GM12872 (cell line): ENCODE measurements at regions not wholly inside any gene's neighbourhood (a gene's known extent, or its start where the extent isn't known, plus 50 kb on each side); places are given as distances from the start of the nearest gene placed in this dataset.

Experiments used
- TF ChIP-seq, protein P1 (sequence below): IDR thresholded peaks from 3 replicates; pipeline ENCODE4 v1.5.1; 2011; ENCODE audit warnings: low read depth, mild to moderate bottlenecking, low read length, moderate library complexity; ENCODE audit not compliant: insufficient read depth

DNA sequence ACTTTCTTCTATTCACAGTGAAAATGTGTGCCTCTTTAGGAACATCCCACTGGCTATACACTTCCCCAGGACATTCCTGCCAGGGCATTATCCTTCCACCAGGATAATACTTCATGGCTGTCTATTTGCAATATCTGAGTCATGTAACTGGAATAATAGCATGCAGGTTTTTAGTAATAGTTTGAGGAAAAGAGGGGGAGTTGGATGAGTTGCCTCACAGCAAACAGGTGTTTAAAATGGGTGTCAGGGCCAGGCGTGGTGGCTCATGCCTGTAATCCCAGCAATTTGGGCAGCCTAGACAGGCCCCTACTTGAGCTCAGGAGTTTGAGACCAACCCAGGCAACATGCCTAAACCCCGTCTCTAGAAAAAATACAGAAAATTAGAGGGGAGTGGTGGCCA lies 585.9 kb downstream of the DIPK2A start:
- TF ChIP-seq, protein P1, sequence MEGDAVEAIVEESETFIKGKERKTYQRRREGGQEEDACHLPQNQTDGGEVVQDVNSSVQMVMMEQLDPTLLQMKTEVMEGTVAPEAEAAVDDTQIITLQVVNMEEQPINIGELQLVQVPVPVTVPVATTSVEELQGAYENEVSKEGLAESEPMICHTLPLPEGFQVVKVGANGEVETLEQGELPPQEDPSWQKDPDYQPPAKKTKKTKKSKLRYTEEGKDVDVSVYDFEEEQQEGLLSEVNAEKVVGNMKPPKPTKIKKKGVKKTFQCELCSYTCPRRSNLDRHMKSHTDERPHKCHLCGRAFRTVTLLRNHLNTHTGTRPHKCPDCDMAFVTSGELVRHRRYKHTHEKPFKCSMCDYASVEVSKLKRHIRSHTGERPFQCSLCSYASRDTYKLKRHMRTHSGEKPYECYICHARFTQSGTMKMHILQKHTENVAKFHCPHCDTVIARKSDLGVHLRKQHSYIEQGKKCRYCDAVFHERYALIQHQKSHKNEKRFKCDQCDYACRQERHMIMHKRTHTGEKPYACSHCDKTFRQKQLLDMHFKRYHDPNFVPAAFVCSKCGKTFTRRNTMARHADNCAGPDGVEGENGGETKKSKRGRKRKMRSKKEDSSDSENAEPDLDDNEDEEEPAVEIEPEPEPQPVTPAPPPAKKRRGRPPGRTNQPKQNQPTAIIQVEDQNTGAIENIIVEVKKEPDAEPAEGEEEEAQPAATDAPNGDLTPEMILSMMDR, result no peak

DNA sequence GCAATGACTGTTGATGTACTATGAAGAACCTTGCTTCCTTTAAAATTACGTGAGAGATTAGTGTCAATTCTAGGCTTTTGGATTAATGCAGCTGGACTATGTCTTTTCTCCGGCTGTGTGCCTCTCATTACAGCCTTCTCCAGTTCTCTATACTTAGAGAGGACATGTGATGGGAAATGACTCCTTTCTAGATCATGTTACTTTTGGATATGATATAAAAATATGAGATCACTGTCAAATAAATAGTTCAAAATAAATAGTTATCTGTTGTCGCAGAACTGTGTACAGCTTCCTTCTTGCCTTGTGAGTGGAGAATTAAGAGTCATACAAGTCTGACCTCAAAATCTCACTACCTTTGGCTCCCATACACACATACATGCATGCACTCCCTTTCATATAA lies 592.4 kb downstream of the DIPK2A start:
- TF ChIP-seq, protein P1, result no peak

DNA sequence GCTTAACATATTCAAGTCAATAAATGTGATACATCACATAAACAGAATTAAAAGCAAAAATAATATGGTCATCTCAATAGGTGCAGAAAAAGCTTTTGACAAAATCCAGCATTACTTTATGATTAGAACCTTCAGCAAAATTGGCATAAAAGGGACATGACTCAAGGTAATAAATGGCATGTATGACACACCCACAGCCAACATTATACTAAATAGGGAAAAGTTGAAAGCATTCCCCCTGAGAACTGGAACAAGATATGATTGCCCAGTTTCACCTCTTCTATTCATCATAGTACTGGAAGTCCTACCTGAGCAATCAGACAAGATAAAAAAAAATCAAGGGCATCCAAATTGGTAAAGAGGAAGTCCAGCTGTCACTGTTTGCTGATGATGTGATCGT lies 594.7 kb downstream of the DIPK2A start:
- TF ChIP-seq, protein P1, result no peak

DNA sequence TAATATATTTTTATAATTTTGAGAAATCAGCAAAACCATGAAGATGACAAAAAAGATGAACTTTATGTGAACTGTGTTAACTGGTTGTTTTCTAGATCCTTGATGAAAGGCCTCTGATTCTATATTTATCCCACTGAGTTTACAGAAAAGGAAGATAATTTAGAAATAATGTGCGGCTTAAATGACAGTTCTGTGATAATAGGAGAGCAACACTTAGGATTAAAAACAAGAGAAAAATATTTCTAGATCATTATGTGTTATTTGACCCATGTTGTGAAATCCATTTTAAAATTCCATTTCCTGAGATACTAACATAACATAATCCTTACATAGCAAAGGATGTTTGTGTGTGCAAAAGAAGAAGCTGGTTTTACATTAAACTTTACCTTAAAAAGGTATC lies 598.0 kb downstream of the DIPK2A start:
- TF ChIP-seq, protein P1, result no peak

DNA sequence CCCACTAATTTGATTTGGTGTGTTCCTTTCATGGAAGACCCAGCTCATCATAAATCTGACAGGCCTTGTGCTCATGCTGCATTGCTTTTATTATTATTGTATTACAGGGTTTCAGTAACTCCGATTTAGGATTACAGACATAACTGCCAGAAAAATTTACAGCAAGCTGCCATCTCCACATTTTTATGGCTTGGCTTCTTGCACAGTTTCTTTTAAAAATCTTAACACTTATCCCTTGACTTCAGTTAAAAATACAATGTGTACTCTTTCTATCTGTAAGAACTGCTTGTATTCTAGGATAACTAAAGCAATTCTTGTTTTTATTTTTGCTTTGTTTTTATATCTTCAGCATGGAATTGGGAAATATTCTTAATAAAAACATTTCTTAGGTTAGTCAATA lies 612.2 kb downstream of the DIPK2A start:
- TF ChIP-seq, protein P1, result no peak

DNA sequence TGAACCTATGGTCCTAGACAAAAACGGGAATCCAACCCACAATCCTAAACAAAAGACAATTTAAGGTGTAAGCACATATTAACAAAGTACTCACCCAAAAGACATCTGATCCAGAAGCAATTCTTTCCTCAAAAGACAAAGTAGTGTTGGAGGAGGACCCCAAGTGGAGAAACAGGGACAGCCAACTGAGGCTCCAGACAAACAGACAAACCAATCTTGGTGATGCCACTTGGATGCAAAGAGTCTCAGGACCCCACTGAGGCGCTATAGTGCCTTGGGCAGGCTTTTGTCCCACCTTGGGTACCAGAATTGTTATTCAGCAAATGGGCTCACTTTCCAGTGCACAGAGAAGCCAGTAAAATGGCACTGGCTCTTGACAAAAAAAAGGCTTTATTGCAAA lies 613.8 kb downstream of the DIPK2A start:
- TF ChIP-seq, protein P1, result 0 out of 3 replicates have a peak, but pooled peaks have one; percentile 15

DNA sequence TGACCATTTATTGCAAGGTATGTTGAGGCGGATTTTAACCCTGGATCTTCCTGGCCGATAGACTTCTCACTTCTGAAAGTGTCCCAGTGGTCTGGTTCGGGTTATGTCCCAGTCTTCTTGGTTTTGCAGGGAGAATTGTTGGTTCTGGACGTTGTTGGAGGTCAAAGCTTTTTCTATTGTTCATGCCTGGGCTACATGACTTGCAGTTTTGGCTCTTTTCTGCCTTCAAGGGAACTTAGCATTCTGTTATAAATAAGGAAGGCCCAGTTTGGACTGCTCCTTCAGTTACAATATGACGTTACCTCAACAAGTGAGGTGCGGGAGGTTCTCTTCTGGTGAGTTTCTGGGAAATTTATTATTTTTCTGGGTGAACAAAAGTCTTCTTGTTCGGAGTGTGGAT lies 614.3 kb downstream of the DIPK2A start:
- TF ChIP-seq, protein P1, result no peak

DNA sequence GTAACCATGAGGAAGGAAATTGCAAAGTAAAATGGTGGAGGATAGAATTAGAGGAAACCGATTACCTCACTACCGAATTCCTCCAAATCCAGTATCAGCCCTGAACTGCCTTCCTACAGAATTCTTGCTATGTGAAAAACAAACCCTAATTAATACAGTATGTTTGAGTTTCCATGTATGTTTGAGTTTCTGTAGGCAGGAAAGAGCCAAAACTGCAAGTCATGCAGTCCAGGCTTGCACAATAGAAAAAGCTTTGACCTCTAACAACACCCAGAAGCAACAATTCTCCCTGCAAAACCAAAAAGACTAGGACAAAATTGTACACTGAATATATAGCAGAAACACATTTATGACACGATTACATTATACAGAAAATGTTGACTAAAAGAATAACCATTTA lies 614.8 kb downstream of the DIPK2A start:
- TF ChIP-seq, protein P1, result no peak
